Activated CD4-positive, alpha-beta memory T cell treated with anti-CD3 and anti-CD28 coated beads, Interleukin-2, amount 10 ng/mL, durations not matched to agents 7 days and 5 days (primary cell): ENCODE measurements at regions not wholly inside any gene's neighbourhood (a gene's known extent, or its start where the extent isn't known, plus 50 kb on each side); places are given as distances from the start of the nearest gene placed in this dataset.
"Not testable (repeated sequence)": the region's sequence is repeated elsewhere in the genome, so short reads cannot be mapped to it uniquely, and the experiment has no call there.

Source experiments
- CTCF ChIA-PET: fragments of 350-600 bp; sonication (Branson Sonifier 250); formaldehyde crosslinking; loops from one replicate; lab custom pipeline; 2021; ENCODE audit warnings: antibody characterized with exemption, inconsistent platforms; lab: Charles Lee
- POLR2A ChIA-PET: fragments of 350-600 bp; sonication (Branson Sonifier 250); formaldehyde crosslinking; loops from one replicate; lab custom pipeline; 2021; ENCODE audit warnings: antibody characterized with exemption; lab: Charles Lee
- DNase-seq: peaks from one replicate; pipeline ENCODE4 v3.0.0-alpha.2; 2020
- H3K27ac Mint-ChIP-seq: one replicate; pipeline ENCODE4 v1.8.0; 2021; ENCODE audit warnings: mild to moderate bottlenecking, mixed read lengths
- H3K27me3 Mint-ChIP-seq: one replicate; pipeline ENCODE4 v1.8.0; 2021; ENCODE audit warnings: mixed read lengths
- H3K36me3 Mint-ChIP-seq: one replicate; pipeline ENCODE4 v1.8.0; 2021; ENCODE audit warnings: low read depth, mixed read lengths
- H3K4me1 Mint-ChIP-seq: one replicate; pipeline ENCODE4 v1.8.0; 2021; ENCODE audit warnings: mixed read lengths
- H3K4me3 Mint-ChIP-seq: one replicate; pipeline ENCODE4 v1.8.0; 2021; ENCODE audit warnings: mild to moderate bottlenecking, mixed read lengths
- H3K9me3 Mint-ChIP-seq: one replicate; pipeline ENCODE4 v1.8.0; 2021; ENCODE audit warnings: mixed read lengths

DNA sequence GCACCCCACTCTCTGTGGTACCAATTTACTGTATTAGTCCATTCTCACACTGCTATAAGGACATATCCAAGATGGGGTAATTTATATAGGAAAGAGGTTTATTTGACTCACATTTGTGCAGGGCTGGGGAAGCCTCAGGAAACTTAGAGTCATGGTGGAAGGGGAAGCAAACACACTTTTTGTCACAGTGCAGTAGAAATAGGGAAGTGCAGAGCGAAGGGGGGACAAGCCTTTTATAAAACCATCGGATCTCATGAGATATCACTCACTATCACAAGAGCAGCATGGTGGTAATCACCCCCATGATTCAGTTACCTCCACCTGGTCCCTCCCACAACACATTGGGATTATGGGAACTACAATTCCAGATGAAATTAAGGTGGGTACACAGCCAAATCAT lies 766.9 kb upstream of the PCDH10 start:
- Mint-ChIP-seq H3K4me3 (no peak overlapping the region), H3K27ac (no peak overlapping the region), H3K36me3 (no peaks in the 10 kb centered on the region), H3K9me3 (peaks cover 14% of the 10 kb centered on the region), H3K4me1 (no peaks in the 10 kb centered on the region), H3K27me3 (no peaks in the 10 kb centered on the region)
- DNase-seq, result no peak
- CTCF ChIA-PET, result no interaction called here
- POLR2A ChIA-PET, result no interaction called here

DNA sequence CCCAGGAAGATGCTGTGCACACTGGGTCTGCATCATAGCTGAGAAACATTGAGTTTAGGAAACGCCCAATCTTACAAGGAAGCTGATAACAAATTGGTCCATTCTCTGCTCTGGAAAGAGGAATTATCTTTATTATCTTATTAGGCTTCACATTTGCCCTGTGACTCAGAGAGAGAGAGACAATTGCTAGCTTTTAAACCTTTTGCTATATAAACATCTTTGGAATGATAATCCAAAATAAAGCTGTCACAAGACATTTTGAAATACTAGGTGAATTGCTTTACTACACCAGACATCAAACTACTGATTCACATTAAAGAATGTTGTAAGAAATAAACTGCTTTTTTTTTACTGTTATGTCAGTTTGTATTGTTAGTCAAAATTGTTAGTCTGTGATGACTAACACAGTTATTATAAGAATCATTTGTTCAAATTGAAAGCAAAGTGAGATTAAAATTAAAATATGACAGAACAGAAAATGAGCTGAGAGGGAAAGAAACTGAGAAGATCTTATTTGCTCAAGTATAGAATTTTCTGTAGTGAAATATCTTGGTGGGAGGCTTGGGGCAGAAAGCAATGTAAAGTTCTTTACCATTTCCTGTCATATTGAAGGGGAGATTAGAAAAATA lies 765.4 kb upstream of the PCDH10 start:
- no peaks in the 10 kb centered on the region for H3K36me3 Mint-ChIP-seq
- peaks cover 14% of the 10 kb centered on the region for H3K9me3 Mint-ChIP-seq
- H3K4me3 Mint-ChIP-seq, result no peak overlapping the region
- no peak overlapping the region for H3K27ac Mint-ChIP-seq
- no peak for DNase-seq
- ChIA-PET CTCF (no interaction called here), POLR2A (no interaction called here)
- H3K27me3 Mint-ChIP-seq, result no peaks in the 10 kb centered on the region
- H3K4me1 Mint-ChIP-seq, result no peaks in the 10 kb centered on the region

DNA sequence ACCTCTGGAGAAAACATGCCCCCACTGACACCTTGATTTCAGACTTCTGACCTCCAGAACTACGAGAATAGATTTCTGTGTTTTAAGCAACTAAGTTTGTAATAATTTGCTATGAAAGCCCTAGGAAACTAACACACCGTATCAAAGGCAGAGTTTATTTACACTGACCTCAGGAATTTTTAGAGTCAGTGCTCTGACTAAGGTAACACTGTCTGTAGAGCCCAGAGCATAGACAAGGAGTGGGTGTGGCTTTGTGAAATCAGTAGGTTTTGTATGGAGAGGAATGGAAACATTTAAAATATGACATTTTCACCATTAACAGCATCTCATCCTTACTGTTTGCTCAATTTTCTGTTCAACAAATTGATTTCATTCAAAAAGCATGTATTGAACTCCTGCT lies 764.4 kb upstream of the PCDH10 start:
- CTCF ChIA-PET, result no interaction called here
- Mint-ChIP-seq H3K9me3 (peaks cover 10% of the 10 kb centered on the region), H3K27ac (no peak overlapping the region), H3K36me3 (no peaks in the 10 kb centered on the region), H3K4me3 (no peak overlapping the region), H3K27me3 (no peaks in the 10 kb centered on the region), H3K4me1 (no peaks in the 10 kb centered on the region)
- POLR2A ChIA-PET, result no interaction called here
- no peak for DNase-seq

DNA sequence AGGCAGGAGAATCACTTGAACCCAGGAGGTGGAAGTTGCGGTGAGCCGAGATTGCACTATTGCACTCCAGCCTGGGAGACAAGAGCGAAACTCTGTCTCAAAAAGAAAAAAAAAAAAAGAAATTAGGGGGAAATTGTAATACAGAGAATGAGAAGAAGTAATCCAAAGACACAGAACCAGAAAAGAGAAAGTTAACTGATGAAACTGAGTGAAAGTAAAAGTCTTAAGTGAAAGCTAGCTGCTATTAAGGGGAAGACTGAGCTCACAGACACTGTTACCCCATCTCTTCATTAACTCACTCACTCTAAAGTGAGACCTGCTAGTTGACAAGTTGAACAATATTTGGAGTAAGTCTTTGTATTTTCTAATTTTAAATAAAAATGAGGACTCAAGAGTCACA lies 763.0 kb upstream of the PCDH10 start:
- no peaks in the 10 kb centered on the region for H3K4me1 Mint-ChIP-seq
- POLR2A ChIA-PET, result no interaction called here
- no peaks in the 10 kb centered on the region for H3K36me3 Mint-ChIP-seq
- peaks cover 10% of the 10 kb centered on the region for H3K9me3 Mint-ChIP-seq
- no peak overlapping the region for H3K27ac Mint-ChIP-seq
- CTCF ChIA-PET, result no interaction called here
- no peak for DNase-seq
- no peak overlapping the region for H3K4me3 Mint-ChIP-seq
- H3K27me3 Mint-ChIP-seq, result no peaks in the 10 kb centered on the region

DNA sequence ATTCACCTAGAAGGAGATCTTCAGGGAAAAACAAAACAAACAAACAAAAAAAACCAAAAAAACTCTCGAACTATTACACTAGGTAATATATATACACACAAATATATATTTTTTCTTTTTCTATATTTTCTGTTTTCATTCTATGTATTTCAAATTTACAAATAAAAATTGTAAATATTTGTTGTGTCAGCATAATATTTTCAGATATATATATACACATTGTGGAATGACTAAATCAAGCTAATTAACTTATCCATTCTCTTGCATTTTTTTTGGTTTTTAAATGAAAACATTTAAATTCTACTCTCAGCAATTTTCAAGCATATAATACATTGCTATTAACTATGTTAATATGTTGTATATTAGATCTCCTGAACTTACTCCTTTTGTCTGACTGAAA lies 762.0 kb upstream of the PCDH10 start:
- CTCF ChIA-PET, result no interaction called here
- no peak for DNase-seq
- no peak overlapping the region for H3K4me3 Mint-ChIP-seq
- H3K27me3 Mint-ChIP-seq, result no peaks in the 10 kb centered on the region
- H3K4me1 Mint-ChIP-seq, result no peaks in the 10 kb centered on the region
- no peak overlapping the region for H3K27ac Mint-ChIP-seq
- no peaks in the 10 kb centered on the region for H3K36me3 Mint-ChIP-seq
- peaks cover 10% of the 10 kb centered on the region for H3K9me3 Mint-ChIP-seq
- POLR2A ChIA-PET, result no interaction called here

DNA sequence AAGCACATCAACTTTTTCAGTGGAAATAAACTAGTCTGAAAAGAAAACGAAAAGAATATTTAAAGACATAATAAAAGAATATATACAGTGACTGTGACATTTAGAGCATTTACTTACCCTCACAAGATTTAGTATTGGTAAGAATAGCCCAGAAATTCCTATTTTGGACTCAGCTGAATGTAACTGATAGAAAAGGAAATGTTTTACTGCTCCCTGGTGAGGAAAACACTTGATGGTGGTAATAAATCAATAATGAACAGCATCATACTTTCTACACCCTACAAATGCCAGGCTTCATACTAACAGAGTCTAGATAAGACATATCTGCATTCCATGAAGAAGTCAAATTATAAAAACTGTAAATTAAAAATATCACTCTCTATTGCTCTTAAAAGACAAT lies 753.5 kb upstream of the PCDH10 start:
- CTCF ChIA-PET, result no interaction called here
- H3K27me3 Mint-ChIP-seq, result no peaks in the 10 kb centered on the region
- H3K36me3 Mint-ChIP-seq, result no peaks in the 10 kb centered on the region
- POLR2A ChIA-PET, result no interaction called here
- H3K4me1 Mint-ChIP-seq, result no peaks in the 10 kb centered on the region
- no peak overlapping the region for H3K4me3 Mint-ChIP-seq
- H3K9me3 Mint-ChIP-seq, result peaks cover 2% of the 10 kb centered on the region
- H3K27ac Mint-ChIP-seq, result no peak overlapping the region
- DNase-seq, result no peak

DNA sequence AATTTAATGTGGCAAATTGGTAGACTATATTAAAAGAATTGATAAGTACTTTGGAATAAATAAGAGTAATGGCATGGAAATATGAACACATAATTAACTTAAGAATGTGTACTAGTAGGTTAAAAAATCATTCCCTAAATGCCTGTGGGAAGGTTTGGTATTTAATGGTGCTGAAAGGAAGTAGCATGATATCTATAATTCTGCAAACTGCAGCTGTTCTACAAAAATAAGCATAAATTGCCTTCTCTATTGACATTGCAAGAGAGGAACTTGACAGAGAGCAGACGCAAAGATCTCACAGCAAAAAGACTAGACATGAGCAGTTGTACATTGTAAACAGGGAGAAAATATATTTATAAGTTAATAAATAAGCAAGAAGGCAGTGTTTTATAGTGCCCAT lies 752.5 kb upstream of the PCDH10 start:
- CTCF ChIA-PET, result no interaction called here
- peaks cover under 1% of the 10 kb centered on the region for H3K9me3 Mint-ChIP-seq
- no peak for DNase-seq

DNA sequence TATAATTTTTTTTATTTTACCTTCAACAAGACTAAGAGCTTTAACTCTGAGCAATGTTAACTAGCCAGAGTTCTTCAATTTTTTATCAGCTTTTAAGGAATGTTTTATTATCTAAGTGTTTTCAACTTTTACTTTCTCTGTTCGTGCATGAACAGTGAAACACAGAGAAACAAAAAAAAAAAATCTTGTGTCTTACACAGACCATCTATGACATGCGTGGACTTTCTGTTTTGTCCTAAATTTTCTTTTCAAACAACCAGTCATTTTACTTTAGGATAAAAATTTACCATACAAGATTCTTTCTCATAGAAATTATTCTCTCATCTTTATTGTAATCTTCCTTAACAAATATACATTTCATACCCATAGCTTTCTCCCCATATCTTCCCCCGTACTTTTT lies 731.9 kb upstream of the PCDH10 start:
- Mint-ChIP-seq H3K4me1 (no peaks in the 10 kb centered on the region), H3K27me3 (no peaks in the 10 kb centered on the region), H3K36me3 (no peaks in the 10 kb centered on the region), H3K9me3 (peaks cover 4% of the 10 kb centered on the region), H3K4me3 (no peak overlapping the region), H3K27ac (no peak overlapping the region)
- DNase-seq, result no peak
- ChIA-PET CTCF (no interaction called here), POLR2A (no interaction called here)

More for the DNA sequence above, 752.5 kb upstream of the PCDH10 start:
- Mint-ChIP-seq H3K27ac (no peak overlapping the region), H3K27me3 (no peaks in the 10 kb centered on the region), H3K4me3 (no peak overlapping the region), H3K36me3 (no peaks in the 10 kb centered on the region), H3K4me1 (no peaks in the 10 kb centered on the region)
- POLR2A ChIA-PET, result no interaction called here

DNA sequence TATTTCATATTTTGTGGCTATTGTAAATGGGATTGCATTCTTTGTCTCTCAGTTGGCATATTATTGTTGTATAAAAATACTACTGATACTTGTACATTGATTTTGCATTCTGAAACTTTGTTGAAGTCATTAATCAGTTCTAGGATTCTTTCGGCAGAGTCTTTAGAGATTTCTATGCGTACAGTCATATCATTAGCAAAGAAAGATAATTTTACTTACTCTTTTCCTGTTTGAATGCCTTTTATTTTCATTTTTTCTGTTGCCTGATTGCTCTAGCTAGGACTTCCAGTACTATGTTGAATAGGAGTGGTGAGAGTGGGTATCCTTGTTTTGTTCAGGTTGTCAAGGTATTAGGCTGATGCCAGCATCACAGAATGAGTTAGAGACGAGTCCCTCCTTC lies 722.0 kb upstream of the PCDH10 start:
- CTCF ChIA-PET, result no interaction called here
- no peaks in the 10 kb centered on the region for H3K36me3 Mint-ChIP-seq
- H3K27ac Mint-ChIP-seq, result no peak overlapping the region
- H3K4me1 Mint-ChIP-seq, result no peaks in the 10 kb centered on the region
- POLR2A ChIA-PET, result no interaction called here
- H3K27me3 Mint-ChIP-seq, result no peaks in the 10 kb centered on the region
- no peak overlapping the region for H3K4me3 Mint-ChIP-seq
- no peaks in the 10 kb centered on the region for H3K9me3 Mint-ChIP-seq
- DNase-seq, result no peak

DNA sequence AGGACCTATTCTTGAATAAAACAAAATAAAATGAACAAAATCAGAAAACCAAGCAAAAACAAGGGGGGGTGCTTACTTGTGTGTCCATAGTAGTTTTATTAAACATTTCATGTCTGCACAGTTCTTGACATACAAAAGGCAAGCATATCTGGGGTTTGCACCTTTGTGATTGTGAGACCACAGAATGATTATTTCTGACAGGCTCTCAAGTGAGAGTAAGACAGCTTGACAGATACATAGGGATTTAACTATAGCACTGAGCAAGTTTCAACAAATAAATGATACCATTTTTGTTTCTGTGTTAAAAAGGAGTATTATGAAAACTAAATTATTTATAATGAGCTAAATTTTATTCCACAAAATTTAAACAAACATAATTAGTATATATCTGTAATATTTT lies 712.0 kb upstream of the PCDH10 start:
- H3K4me1 Mint-ChIP-seq, result no peaks in the 10 kb centered on the region
- DNase-seq, result no peak
- no peak overlapping the region for H3K4me3 Mint-ChIP-seq
- ChIA-PET POLR2A (no interaction called here), CTCF (no interaction called here)
- no peaks in the 10 kb centered on the region for H3K27me3 Mint-ChIP-seq
- H3K27ac Mint-ChIP-seq, result no peak overlapping the region
- peaks cover 5% of the 10 kb centered on the region for H3K9me3 Mint-ChIP-seq
- no peaks in the 10 kb centered on the region for H3K36me3 Mint-ChIP-seq

DNA sequence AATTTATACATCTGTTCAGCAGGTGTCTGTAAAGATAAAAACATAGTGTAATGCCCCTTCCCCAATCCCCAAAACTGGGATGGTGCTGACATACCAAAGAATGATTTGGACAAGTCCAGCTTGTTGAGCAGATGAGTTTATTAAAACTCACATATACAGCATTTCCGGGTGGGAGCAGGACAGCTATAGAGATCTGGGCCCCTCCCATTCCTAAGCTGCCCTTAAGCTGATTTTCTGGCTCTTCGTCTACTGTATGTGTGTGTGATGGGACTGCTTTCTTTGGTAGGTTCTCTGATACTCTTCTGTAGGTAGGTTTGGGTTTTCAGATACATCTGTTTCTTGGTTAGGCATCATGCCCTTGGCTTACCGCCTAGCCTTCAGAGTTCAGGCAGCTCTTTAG lies 703.7 kb upstream of the PCDH10 start:
- Mint-ChIP-seq H3K36me3 (no peaks in the 10 kb centered on the region), H3K4me3 (no peak overlapping the region), H3K27ac (no peak overlapping the region), H3K27me3 (no peaks in the 10 kb centered on the region), H3K9me3 (no peaks in the 10 kb centered on the region), H3K4me1 (no peaks in the 10 kb centered on the region)
- DNase-seq, result no peak
- ChIA-PET CTCF (no interaction called here), POLR2A (no interaction called here)

DNA sequence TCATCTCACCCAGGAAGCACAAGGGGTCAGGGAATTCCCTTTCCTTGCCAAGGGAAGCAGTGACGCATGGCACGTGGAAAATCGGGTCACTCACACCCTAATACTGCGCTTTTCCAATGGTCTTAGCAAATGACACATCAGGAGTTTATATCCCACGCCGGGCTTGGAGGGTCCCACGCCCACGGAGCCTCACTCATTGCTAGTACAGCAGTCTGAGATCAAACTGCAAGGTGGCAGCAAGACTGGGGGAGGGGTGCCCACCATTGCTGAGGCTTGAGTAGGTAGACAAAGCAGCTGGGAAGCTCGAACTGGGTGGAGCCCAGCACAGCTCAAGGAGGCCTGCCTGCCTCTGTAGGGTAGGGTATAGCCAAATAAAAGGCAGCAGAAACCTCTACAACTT lies 691.1 kb upstream of the PCDH10 start:
- H3K4me3 Mint-ChIP-seq, CTCF ChIA-PET, H3K27me3 Mint-ChIP-seq, H3K36me3 Mint-ChIP-seq, H3K4me1 Mint-ChIP-seq, DNase-seq, H3K9me3 Mint-ChIP-seq, POLR2A ChIA-PET, H3K27ac Mint-ChIP-seq: not testable (repeated sequence)

DNA sequence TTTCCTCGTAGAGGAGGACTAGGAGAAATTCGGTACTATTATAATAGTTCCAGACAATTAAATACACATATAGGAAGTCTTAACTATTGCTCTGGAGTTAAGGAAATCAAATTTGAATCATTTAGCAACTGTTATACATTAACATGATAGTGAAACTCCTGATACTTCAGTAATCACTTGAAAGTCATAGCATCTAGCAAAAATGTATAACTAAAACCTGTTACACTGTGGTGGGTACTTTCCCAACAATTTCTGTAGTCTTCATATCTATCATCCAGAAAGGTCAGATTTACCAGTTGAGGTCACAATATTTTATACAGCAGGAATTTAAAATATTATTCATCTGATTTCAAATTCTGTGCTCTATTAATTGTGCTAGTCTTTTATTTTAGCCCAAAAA lies 669.6 kb upstream of the PCDH10 start:
- Mint-ChIP-seq H3K27me3 (no peaks in the 10 kb centered on the region), H3K4me1 (no peaks in the 10 kb centered on the region), H3K4me3 (no peak overlapping the region), H3K36me3 (no peaks in the 10 kb centered on the region), H3K9me3 (peaks cover 11% of the 10 kb centered on the region), H3K27ac (no peak overlapping the region)
- no peak for DNase-seq
- ChIA-PET POLR2A (no interaction called here), CTCF (no interaction called here)

DNA sequence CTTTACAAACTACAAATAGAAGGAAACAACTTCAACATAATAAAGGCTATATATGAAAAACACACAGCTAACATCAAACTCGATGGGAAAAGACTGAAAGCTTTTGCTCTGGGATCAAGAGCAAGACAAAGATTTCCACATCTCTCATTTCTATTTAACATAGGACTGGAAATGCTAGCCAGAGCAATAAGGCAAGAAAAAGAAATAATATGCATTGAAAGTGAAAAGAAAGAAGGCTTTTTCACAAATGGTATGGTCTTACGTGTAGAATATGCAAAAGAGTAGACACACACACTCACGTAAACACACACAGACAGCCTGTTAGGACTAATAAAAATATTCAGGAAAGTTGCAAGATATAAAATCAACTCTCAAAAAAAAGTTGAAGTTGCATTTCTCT lies 660.5 kb upstream of the PCDH10 start:
- H3K4me3 Mint-ChIP-seq, result no peak overlapping the region
- CTCF ChIA-PET, result no interaction called here
- H3K4me1 Mint-ChIP-seq, result no peaks in the 10 kb centered on the region

More for the DNA sequence above, 660.5 kb upstream of the PCDH10 start:
- Mint-ChIP-seq H3K36me3 (no peaks in the 10 kb centered on the region), H3K9me3 (peaks cover 14% of the 10 kb centered on the region), H3K27ac (no peak overlapping the region), H3K27me3 (no peaks in the 10 kb centered on the region)
- POLR2A ChIA-PET, result no interaction called here
- DNase-seq, result no peak
